NCI-H187 (cell line): ENCODE measurements at regions not wholly inside any gene's neighbourhood (a gene's known extent, or its start where the extent isn't known, plus 50 kb on each side); places are given as distances from the start of the nearest gene placed in this dataset.

Source experiments
- DNase-seq, 2 experiments: peaks; one replicate each; lab custom pipeline; 2025; lab: John Stamatoyannopoulos, UW

- no peak for DNase-seq
Observed at GRCh38 chr12:112559784-112560183, 141.0 kb downstream of the PTPN11 start.

DNA sequence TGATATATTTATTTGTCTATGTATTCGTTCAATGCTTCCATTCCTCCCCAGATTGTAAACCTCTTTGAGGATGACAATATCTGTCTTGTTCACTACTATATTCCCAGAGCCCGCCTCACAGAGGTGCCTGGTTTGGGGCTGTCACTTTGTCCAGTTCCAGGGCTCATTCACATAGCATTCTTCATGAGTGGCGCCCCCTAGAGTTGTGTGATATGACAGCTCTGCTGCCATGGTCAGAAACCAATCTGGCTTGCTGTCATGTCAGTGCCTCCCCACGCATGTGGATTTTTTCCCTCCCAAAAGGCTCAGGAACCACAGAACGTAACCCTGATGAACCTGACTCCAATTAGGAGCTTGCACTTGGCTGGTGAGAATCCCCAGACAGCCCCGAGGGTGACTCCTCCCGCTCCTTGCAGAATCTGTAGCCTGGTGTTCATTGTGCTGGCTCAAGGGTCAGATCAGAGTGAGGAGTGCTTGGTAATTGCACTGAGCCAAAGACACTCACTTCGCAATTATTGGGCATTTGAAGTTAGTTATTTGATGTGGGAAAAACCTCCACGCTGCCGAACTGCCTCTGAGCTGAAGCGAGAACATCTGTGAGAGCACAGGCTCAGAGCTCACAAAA, 145.5 kb downstream of the PTPN11 start:
- DNase-seq = no peak

GRCh38 chr12:112568641-112569040, 149.9 kb downstream of the PTPN11 start:
- DNase-seq = no peak

DNA sequence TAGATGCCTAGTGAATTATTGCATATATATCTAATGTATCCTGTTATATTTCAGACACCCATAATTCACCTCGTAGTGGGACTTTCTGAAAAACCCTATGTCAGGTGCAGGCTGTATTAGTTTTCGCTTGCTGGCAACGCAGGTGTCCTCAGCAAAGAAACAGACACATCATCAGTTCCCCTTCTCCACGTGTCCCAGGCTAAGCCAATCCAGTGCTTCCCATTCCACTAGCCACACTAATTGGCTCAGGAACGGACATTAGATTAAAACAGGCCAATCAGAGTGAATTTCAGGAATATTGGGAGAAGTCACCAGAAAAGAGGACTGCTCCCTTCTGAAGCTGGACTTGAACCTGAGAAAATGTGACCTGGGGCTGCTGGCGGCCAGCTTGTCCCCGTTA, 151.3 kb downstream of the PTPN11 start:
- no peak for DNase-seq

DNA sequence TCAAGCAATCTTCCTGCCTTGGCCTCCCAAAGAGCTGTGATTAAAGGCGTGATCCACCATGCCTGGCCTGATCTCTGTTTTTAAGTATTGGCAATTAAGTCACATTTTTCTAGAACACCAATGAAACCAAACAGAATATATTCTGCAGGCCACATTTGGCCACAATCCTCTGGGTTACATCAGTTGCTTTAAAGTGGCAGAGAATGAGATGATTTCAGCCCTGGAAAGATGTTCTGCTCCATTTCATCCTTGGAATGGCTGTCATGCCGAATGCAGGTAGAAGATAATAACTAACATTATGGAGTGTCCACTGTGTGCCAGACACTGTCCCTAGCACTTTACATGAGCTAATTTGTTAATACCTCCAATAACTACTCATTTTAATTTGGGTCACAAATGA, 154.4 kb downstream of the PTPN11 start:
- DNase-seq = no peak

- no peak for DNase-seq
Observed at GRCh38 chr12:112574896-112575558, 156.3 kb downstream of the PTPN11 start.

GRCh38 chr12:112575559-112576067, 156.9 kb downstream of the PTPN11 start:
- no peak for DNase-seq

DNA sequence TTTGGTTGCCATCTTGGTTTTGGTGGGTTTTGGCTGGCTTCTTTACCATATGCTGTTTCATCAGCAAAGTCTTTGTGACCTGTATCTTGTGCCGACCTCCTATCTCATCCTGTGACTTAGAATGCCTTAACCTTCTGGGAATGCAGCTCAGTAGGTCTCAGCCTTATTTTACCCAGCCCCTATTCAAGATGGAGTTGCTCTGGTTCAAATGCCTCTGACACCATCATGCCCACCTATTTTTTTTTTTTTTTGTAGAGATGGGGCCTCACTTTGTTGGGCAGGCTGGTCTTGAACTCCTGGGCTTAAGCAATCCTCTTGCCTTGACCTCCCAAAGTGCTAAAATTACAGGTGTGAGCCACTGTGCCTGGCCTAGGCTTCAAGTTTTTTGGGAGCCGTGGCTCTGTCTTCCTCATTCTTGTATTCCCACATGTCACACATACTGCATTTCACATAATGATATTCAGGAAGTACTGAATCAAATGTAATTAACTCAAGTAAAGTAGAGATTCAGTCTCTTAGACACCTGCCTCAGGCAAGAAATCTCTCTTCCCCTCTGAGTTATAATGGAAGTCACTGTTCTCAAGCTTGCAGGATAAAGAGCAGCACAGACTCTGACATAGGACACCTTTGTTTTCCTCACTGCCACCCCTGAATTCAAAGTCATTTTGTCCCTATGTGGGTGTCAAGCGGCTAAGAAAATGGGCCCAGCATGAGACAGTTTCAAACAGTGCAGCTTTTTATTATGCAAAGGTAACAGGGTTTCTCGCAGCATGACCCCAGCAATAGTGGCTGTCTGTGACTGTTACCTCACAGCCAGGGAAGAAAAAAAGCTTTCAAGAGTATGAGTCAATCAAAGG, 159.0 kb downstream of the PTPN11 start:
- DNase-seq = no peak

- DNase-seq = no peak
Observed at GRCh38 chr12:112584266-112584722, 165.5 kb downstream of the PTPN11 start.

DNA sequence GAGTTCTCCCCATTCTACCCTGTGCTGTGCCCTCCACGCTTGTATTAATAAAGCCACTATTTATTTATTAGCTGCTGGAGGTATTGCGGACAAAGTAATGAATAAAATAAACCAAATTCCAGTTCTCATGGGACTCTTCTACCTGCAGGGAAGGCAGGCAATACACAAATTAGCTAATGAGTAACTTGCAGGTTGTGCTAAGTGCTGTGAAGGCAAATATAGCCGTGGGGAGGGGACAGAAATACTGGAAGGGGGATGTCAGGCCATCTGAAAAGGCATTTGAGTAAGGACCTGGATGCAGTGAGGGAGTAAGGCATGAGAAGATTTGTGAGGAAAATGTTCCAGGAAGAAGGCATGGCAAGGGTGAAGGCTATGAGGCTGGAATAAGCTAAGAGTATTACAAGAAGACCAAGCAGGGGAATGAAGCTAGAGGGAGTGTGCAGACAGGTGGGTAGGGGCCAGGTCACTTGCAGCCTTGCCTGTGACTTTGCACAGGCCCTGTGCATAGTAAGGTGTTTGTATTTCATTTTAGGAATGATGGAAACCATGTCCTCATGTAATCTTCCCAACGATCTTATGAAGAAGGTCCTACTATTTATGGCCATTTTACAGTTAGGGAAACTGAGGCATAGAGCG, 167.5 kb downstream of the PTPN11 start:
- DNase-seq = no peak

GRCh38 chr12:112589275-112589674, 170.5 kb downstream of the PTPN11 start:
- no peak for DNase-seq

DNA sequence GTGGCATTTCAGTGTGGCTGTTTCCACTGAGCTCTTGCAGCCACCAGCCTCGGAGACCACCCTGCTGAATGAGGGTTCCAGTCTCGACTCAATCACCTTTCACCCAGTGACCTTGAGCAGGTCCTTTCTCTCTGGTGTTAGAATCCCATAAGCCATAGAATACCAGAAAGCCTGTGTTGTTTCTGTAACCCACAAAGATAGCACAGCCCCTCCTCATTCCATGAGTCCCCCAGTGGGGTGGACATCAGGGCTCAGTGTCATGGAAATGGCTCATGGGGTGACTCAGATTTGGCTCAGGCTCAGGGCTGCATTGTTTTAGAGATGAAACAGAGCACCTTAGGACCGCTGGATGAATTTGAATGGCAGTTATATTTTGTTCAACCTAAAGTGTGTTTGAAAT, 171.5 kb downstream of the PTPN11 start:
- DNase-seq = no peak

DNA sequence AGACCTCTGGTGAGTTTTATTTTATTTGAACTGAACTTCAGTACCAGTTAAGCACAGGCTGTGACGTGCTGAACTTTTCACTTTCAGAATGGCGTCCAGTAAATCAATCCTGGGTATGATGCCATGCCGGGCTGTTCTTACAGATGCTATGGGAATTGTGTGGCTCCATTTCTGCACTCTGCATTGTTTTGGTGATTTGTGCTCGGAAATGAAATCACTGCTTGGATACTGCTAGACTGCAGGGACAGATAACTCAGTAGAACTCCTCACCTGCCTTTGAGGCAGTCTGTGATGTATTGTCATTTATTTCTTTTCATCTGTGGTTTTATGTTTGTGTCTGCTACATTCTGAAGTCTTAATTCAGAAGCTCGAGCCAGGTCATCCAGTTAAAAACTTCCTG, 172.7 kb downstream of the PTPN11 start:
- DNase-seq = no peak

GRCh38 chr12:112595410-112595809, 176.7 kb downstream of the PTPN11 start:
- DNase-seq = no peak

DNA sequence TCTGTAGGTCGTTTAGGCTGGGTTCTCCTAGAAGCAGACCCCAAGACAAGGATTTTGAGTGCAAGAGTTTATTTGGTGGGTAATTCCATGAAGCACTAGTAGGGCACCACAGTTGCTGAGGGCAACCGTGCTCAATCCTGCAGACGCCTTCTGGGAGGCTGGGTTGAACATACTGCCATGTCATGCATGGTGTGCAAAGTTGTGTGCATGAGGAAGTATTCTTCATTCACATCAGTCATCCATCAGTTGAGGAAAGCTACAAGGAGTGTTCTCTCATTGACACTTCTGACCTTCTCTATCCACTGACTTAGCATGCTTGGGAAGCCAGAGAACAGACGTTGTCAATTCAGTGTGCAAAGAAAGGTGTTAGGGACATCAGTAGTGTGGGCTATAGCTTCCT, 179.2 kb downstream of the PTPN11 start:
- no peak for DNase-seq

DNA sequence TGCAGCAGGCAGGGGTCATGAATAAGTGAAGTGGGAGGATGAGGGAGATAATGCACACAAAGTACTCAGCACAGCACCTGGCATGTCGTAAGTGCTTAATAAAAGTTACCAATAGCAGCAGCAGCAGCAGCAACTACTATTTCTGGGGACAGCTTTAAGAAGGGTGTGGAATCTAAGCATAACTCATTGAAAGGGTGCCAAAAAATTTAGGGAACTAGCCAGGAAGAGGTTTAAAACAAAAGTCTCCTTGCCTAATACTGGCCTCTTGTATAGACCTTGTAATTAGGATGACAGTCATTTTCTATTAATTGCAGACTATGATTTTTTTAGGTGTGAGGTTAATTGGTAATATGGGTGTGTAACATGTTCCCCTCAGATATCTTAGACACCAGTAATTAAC, 179.9 kb downstream of the PTPN11 start:
- DNase-seq = no peak

GRCh38 chr12:112599871-112600270, 181.1 kb downstream of the PTPN11 start:
- no peak for DNase-seq

- no peak for DNase-seq
Observed at GRCh38 chr12:112602150-112602549, 183.4 kb downstream of the PTPN11 start.

DNA sequence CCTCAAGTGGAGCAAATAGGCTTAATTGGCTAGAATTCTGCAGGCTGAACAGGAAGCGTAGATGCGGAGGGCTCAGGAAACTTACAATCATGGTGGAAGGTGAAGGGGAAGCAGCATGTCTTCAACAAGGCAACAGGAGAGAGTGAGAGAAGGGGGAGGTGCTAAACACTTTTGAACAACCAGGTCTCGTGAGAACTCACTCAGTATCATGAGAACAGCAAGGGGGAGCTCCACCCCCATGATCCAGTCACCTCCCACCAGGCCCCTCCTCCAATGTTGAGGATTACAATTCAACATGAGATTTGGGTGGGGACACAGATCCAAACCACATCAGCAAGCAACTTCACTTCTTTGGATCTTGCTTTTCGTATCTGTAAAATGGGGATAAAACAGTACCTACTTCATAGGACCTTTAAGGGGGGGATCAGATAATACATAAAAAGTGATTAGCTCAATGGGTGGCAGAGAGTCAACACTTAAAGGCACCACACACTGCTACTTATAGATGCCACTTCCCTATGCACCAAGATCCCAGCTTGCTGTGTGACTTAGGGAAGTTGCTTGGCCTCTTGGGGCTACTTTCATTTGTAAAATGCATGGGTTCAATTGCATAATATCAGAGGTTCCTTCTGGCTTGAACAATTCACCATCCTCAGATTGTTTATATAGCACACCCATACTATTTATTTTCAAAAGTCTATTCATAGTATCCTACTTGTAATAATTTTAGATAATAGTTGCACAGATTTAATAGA, 184.8 kb upstream of the RPH3A start:
- DNase-seq = no peak

DNA sequence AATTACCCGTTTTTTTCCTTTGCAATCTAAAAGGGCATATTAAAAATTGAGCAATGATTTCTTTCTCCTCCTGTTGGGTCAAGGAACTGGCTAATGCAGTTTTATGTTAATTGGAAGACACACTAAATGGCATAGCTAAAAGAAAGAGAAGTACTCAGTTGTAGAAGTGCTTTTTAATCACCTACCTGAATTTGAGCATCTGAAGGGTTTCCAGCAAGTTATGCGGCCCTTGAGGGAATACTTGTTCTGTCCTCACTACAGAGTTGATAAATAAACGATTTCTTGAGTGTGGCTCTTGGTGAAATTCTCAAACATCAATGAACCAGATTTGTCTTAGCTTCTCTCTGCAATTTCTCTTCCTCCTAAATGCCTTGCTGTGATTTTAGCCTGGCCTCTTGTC, 184.1 kb upstream of the RPH3A start:
- DNase-seq = no peak

GRCh38 chr12:112611908-112612307, 179.6 kb upstream of the RPH3A start:
- no peak for DNase-seq

GRCh38 chr12:112615196-112615595, 176.4 kb upstream of the RPH3A start:
- no peak for DNase-seq
